SIG-M5 (cell line): ENCODE measurements at regions not wholly inside any gene's neighbourhood (a gene's known extent, or its start where the extent isn't known, plus 50 kb on each side); places are given as distances from the start of the nearest gene placed in this dataset.
"Not testable (repeated sequence)": the region's sequence is repeated elsewhere in the genome, so short reads cannot be mapped to it uniquely, and the experiment has no call there.

ENCODE experiments used
- DNase-seq: peaks from one replicate; lab custom pipeline; 2025; lab: John Stamatoyannopoulos, UW

- no peak for DNase-seq
These were observed 127.0 kb upstream of the MEOX2 start for GRCh38 chr7:15813448-15813847.

GRCh38 chr7:15810383-15810782 is 123.9 kb upstream of the MEOX2 start:
- not testable (repeated sequence) for DNase-seq

GRCh38 chr7:15809936-15810335 is 123.5 kb upstream of the MEOX2 start:
- not testable (repeated sequence) for DNase-seq

GRCh38 chr7:15805891-15806290 is 119.4 kb upstream of the MEOX2 start:
- DNase-seq: no peak

- DNase-seq: no peak
These were observed 115.9 kb upstream of the MEOX2 start for GRCh38 chr7:15802425-15802824.

- no peak for DNase-seq
These were observed 115.1 kb upstream of the MEOX2 start for GRCh38 chr7:15801551-15801950.

GRCh38 chr7:15801041-15801440 is 114.6 kb upstream of the MEOX2 start:
- DNase-seq: no peak

GRCh38 chr7:15798081-15798480 is 111.6 kb upstream of the MEOX2 start:
- DNase-seq: no peak

- DNase-seq: no peak
These were observed 108.9 kb upstream of the MEOX2 start for GRCh38 chr7:15795393-15795792.

- no peak for DNase-seq
These were observed 108.3 kb upstream of the MEOX2 start for GRCh38 chr7:15794801-15795200.

- DNase-seq: no peak
These were observed 98.2 kb upstream of the MEOX2 start for GRCh38 chr7:15784694-15785030.

- no peak for DNase-seq
These were observed 97.7 kb upstream of the MEOX2 start for GRCh38 chr7:15783987-15784693.

- no peak for DNase-seq
These were observed 96.2 kb upstream of the MEOX2 start for GRCh38 chr7:15782656-15783055.

- DNase-seq: no peak
These were observed 95.5 kb upstream of the MEOX2 start for GRCh38 chr7:15781944-15782343.

- DNase-seq: no peak
These were observed 93.8 kb upstream of the MEOX2 start for GRCh38 chr7:15780271-15780670.

- DNase-seq: no peak
These were observed 91.7 kb upstream of the MEOX2 start for GRCh38 chr7:15778191-15778590.

- DNase-seq: no peak
These were observed 79.3 kb upstream of the MEOX2 start for GRCh38 chr7:15765753-15766152.

GRCh38 chr7:15764851-15765382 is 78.4 kb upstream of the MEOX2 start:
- DNase-seq: no peak

- DNase-seq: no peak
These were observed 77.5 kb upstream of the MEOX2 start for GRCh38 chr7:15764010-15764409.

- no peak for DNase-seq
These were observed 70.8 kb upstream of the MEOX2 start for GRCh38 chr7:15757041-15758000.

- DNase-seq: no peak
These were observed 68.6 kb upstream of the MEOX2 start for GRCh38 chr7:15755061-15755460.

GRCh38 chr7:15753887-15754579 is 67.5 kb upstream of the MEOX2 start:
- DNase-seq: no peak
